GM12878 (cell line): ENCODE measurements at regions not wholly inside any gene's neighbourhood (a gene's known extent, or its start where the extent isn't known, plus 50 kb on each side); places are given as distances from the start of the nearest gene placed in this dataset.

ENCODE experiments used
- BCLAF1 ChIP-seq: fragments of 450-650 bp; IDR thresholded peaks from 2 replicates; pipeline ENCODE4 v1.6.1; 2017; ENCODE audit warnings: antibody characterized with exemption, mild to moderate bottlenecking, moderate library complexity
- EP300 ChIP-seq, 2 experiments: fragments of 150-350 bp in 1 of 2; IDR thresholded peaks; 2 replicates each; pipeline ENCODE4 v1.6.1; 2011 to 2012; ENCODE audit warnings: low read depth in 2 of 2, low read length in 2 of 2, borderline replicate concordance in 1 of 2, improper control_type of control experiment in 1 of 2, inconsistent platforms in 1 of 2; ENCODE audit not compliant: control insufficient read depth in 1 of 2
- PAX8 ChIP-seq: fragments of 450-650 bp; IDR thresholded peaks from 2 replicates; pipeline ENCODE4 v1.6.1; 2017; ENCODE audit warnings: mild to moderate bottlenecking, moderate library complexity
- REST ChIP-seq: IDR thresholded peaks from 2 replicates; pipeline ENCODE4 v1.6.1; 2012; ENCODE audit warnings: mild to moderate bottlenecking, low read depth, low read length
- SMAD1 ChIP-seq: fragments of 450-650 bp; IDR thresholded peaks from 2 replicates; pipeline ENCODE4 v1.6.1; 2018; ENCODE audit warnings: mild to moderate bottlenecking, low read depth; ENCODE audit not compliant: partially characterized antibody
- ZNF687 ChIP-seq: fragments of 450-650 bp; IDR thresholded peaks from 2 replicates; pipeline ENCODE4 v1.6.1; 2017; ENCODE audit warnings: mild to moderate bottlenecking, moderate library complexity

GRCh38 chr2:185144159-185144919 is 546.0 kb downstream of the ZNF804A start (continued):
- TF ChIP-seq ZNF687 (no peak), BCLAF1 (no peak), SMAD1 (no peak), PAX8 (no peak), EP300 (IDR thresholded peaks at IDR 0.05; ENCODE audit: borderline replicate concordance in 1 of 2, control insufficient read depth in 1 of 2, low read depth in 2 of 2, low read length in 2 of 2) (no peak), REST (no peak)
